ENCODE measurements at regions not wholly inside any gene's neighbourhood (a gene's known extent, or its start where the extent isn't known, plus 50 kb on each side); places are given as distances from the start of the nearest gene placed in this dataset.

GRCh38 chr4:13202701-13203100 is 281.4 kb downstream of the RAB28 start:
- H4K8ac ChIP-seq (ENCODE audit: low read depth in 2 of 2, low read length in 2 of 2): no peak overlapping the region
- no peak overlapping the region for H3K9ac ChIP-seq (ENCODE audit: low read depth, low read length)
- H2AK9ac ChIP-seq (replicated peaks; ENCODE audit: low read depth, low read length, poor library complexity): no peak overlapping the region
- H4K5ac ChIP-seq (ENCODE audit: low read depth, low read length): no peak overlapping the region
- no peaks in the 10 kb centered on the region for H3K27me3 ChIP-seq (ENCODE audit: control insufficient read depth, insufficient read depth, low read length)
- no peak for DNase-seq
- H3K9me3 ChIP-seq (ENCODE audit: control insufficient read depth, insufficient read depth, low read length): peaks cover 8% of the 10 kb centered on the region
- H2BK20ac ChIP-seq (ENCODE audit: low read depth, low read length): no peak overlapping the region
- no peaks in the 10 kb centered on the region for H4K20me1 ChIP-seq (ENCODE audit: insufficient read depth, low read length)
- intact Hi-C loops (cut with micrococcal nuclease): no loop called here
- no peak overlapping the region for H2BK15ac ChIP-seq (ENCODE audit: low read depth, low read length)
- ATAC-seq (ENCODE audit: low read depth): no peak
- no peak overlapping the region for H3K56ac ChIP-seq (ENCODE audit: extremely low read depth, insufficient read depth, low read length)
- H3K79me1 ChIP-seq (ENCODE audit: low read depth in 1 of 2, low read length in 2 of 2): no peaks in the 10 kb centered on the region
- H3K23ac ChIP-seq (ENCODE audit: low read depth, low read length): no peak overlapping the region
- H4K91ac ChIP-seq (ENCODE audit: insufficient read depth, low read depth, low read length): no peak overlapping the region
- CTCF ChIA-PET: no interaction called here
- in situ Hi-C loops (cut with MboI; ENCODE audit: low sequenced_read_pairs): no loop called here
- TF ChIP-seq ELK1 (IDR thresholded peaks at IDR 0.05; ENCODE audit: borderline replicate concordance, low read depth, low read length): no peak
- no peak for TF ChIP-seq RAD21 (IDR thresholded peaks at IDR 0.05; ENCODE audit: low read length)
- no peak for TF ChIP-seq MAFK (IDR thresholded peaks at IDR 0.05; ENCODE audit: low read depth, low read length)
- TF ChIP-seq SMC3 (IDR thresholded peaks at IDR 0.05; ENCODE audit: low read depth, low read length): no peak
- TF ChIP-seq CTCF (conservative IDR thresholded peaks at IDR 0.05; ENCODE audit: low read depth, low read length): no peak
- no peak for TF ChIP-seq POLR2A (IDR thresholded peaks at IDR 0.05; ENCODE audit: low read depth, low read length)
- TF ChIP-seq FOS (IDR thresholded peaks at IDR 0.05; ENCODE audit: low read depth, low read length): no peak
- TF ChIP-seq NFE2L2 (IDR thresholded peaks at IDR 0.05; ENCODE audit: low read depth, low read length): no peak
- TF ChIP-seq CEBPB (IDR thresholded peaks at IDR 0.05; ENCODE audit: low read depth, low read length): no peak
- no peak for TF ChIP-seq CHD1 (IDR thresholded peaks at IDR 0.05; ENCODE audit: low read depth, low read length)
- TF ChIP-seq RCOR1 (IDR thresholded peaks at IDR 0.05; ENCODE audit: insufficient replicate concordance, low read length): no peak
- no peak for TF ChIP-seq MAZ (IDR thresholded peaks at IDR 0.05; ENCODE audit: borderline replicate concordance, low read depth, low read length)
- no peak for TF ChIP-seq RFX5 (IDR thresholded peaks at IDR 0.05; ENCODE audit: low read depth, low read length)
- no peak for TF ChIP-seq BHLHE40 (IDR thresholded peaks at IDR 0.05; ENCODE audit: low read depth, low read length)
- no peak for TF ChIP-seq USF2 (IDR thresholded peaks at IDR 0.05; ENCODE audit: low read depth, low read length)
- no peak for TF ChIP-seq MXI1 (IDR thresholded peaks at IDR 0.05; ENCODE audit: borderline replicate concordance, low read depth, low read length)
- no peaks in the 10 kb centered on the region for H3K9me1 ChIP-seq (ENCODE audit: insufficient read depth, low read length)
- no peak overlapping the region for H3K27ac ChIP-seq (ENCODE audit: insufficient read depth, low read length)
- no peak overlapping the region for H3K4me2 ChIP-seq (ENCODE audit: low read depth, low read length)
- WGBS, 2 experiments (ENCODE audit: extremely low coverage in 2 of 2, insufficient read length in 1 of 2): no CpG with 5 or more reads among the region's 1 CpG
- H3K4ac ChIP-seq (ENCODE audit: low read depth, low read length): no peak overlapping the region
- dilution Hi-C loops (cut with HindIII; ENCODE audit: low sequenced_read_pairs, unreplicated experiment): no loop called here
- no peaks in the 10 kb centered on the region for H3K36me3 ChIP-seq (ENCODE audit: control insufficient read depth, insufficient read depth, low read length)
- no peaks in the 10 kb centered on the region for H3K4me1 ChIP-seq (ENCODE audit: control insufficient read depth, insufficient read depth, low read length)
- H3K4me3 ChIP-seq (ENCODE audit: insufficient read depth, low read depth, low read length): no peak overlapping the region
- POLR2A ChIA-PET (ENCODE audit: unreplicated experiment): no interaction called here
- H3K14ac ChIP-seq (replicated peaks; ENCODE audit: low read depth, low read length): no peak overlapping the region
- no peak overlapping the region for H2BK120ac ChIP-seq (ENCODE audit: low read depth, low read length)
- H2AK5ac ChIP-seq (ENCODE audit: low read depth, low read length): no peak overlapping the region
- no peak overlapping the region for H2AFZ ChIP-seq (replicated peaks; ENCODE audit: low read length, poor library complexity)
- no TSS peak for BruUV-seq (replicated peaks)
- H2BK5ac ChIP-seq (ENCODE audit: low read depth, low read length, poor library complexity, severe bottlenecking): no peak overlapping the region
- H3K18ac ChIP-seq (ENCODE audit: low read depth, low read length): no peak overlapping the region
